ENCODE measurements at regions not wholly inside any gene's neighbourhood (a gene's known extent, or its start where the extent isn't known, plus 50 kb on each side); places are given as distances from the start of the nearest gene placed in this dataset.

GRCh38 chr9:38149647-38150046 is 80.6 kb upstream of the SHB start:
- Histone ChIP-seq H3K27me3 (ENCODE audit: insufficient read depth, low read length) (no peaks in the 10 kb centered on the region), H3T11ph (ENCODE audit: low read length) (no peak overlapping the region), H2AFZ (ENCODE audit: low read length) (no peak overlapping the region), H3K4me2 (ENCODE audit: insufficient read depth, insufficient read length, low read length) (no peak overlapping the region), H4K20me1 (ENCODE audit: control insufficient read depth, insufficient read depth, insufficient read length) (no peaks in the 10 kb centered on the region), H3K23me2 (ENCODE audit: insufficient read length, low read depth, low read length, poor library complexity, severe bottlenecking) (no peaks in the 10 kb centered on the region), H2BK15ac (ENCODE audit: low read depth, low read length) (no peak overlapping the region), H2BK5ac (ENCODE audit: insufficient read length, low read length) (no peak overlapping the region), H3K23ac (ENCODE audit: insufficient read length, low read depth, low read length) (no peak overlapping the region), H2BK12ac (ENCODE audit: insufficient read length, low read depth, low read length) (no peak overlapping the region), H4K8ac (replicated peaks; ENCODE audit: insufficient read length, low read depth, low read length) (no peak overlapping the region), H2BK120ac (ENCODE audit: low read depth, low read length, poor library complexity, severe bottlenecking) (no peak overlapping the region), H3K9ac (ENCODE audit: extremely low read depth, insufficient read length, low read length) (no peak overlapping the region), H4K91ac (ENCODE audit: insufficient read length, low read depth, low read length) (no peak overlapping the region), H3K4ac (ENCODE audit: low read depth, low read length) (no peak overlapping the region), H2BK20ac (ENCODE audit: low read depth, low read length, poor library complexity, severe bottlenecking) (no peak overlapping the region), H3K27ac (ENCODE audit: insufficient read length, low read depth, low read length) (no peak overlapping the region), H3K4me1 (ENCODE audit: insufficient read depth, low read length) (no peaks in the 10 kb centered on the region; the same call in 1 of the 2 replicates), H3K79me2 (ENCODE audit: insufficient read depth, low read length) (no peaks in the 10 kb centered on the region), H3K56ac (ENCODE audit: insufficient read length, low read depth, low read length) (no peak overlapping the region), H3K14ac (ENCODE audit: insufficient read depth, low read length) (no peak overlapping the region), H2AK5ac (ENCODE audit: insufficient read length, low read length) (no peak overlapping the region), H3K9me3 (ENCODE audit: control insufficient read depth, low read depth, low read length) (no peaks in the 10 kb centered on the region), H4K5ac (ENCODE audit: insufficient read length, low read depth, low read length) (no peak overlapping the region), H3K18ac (ENCODE audit: insufficient read length, low read depth, low read length) (no peak overlapping the region), H3K79me1 (ENCODE audit: insufficient read depth, low read depth, low read length, poor library complexity, severe bottlenecking) (no peaks in the 10 kb centered on the region)
- WGBS (ENCODE audit: extremely low coverage, insufficient read length, low lambda C conversion rate): no CpG with 5 or more reads among the region's 3 CpGs
- H3K4me3 Mint-ChIP-seq: no peak overlapping the region
- H3K36me3 Mint-ChIP-seq (ENCODE audit: insufficient read depth in 1 of 3, low read depth in 3 of 3): no peaks in the 10 kb centered on the region
- peaks cover 62% of the 10 kb centered on the region for H3K27me3 Mint-ChIP-seq (ENCODE audit: low read depth)
- no peak for TF ChIP-seq CTCF (conservative IDR thresholded peaks at IDR 0.05)
- H3K27ac Mint-ChIP-seq: no peak overlapping the region; a peak in 1 of 7 replicates
- peaks cover 0 to 2% of the 10 kb centered on the region in 2 experiments; a peak in 1 of 4 replicates for H3K4me1 Mint-ChIP-seq
- DNase-seq: no peak
- H3K9me3 Mint-ChIP-seq: no peaks in the 10 kb centered on the region

Data from H9 (cell line).